ENCODE measurements at regions not wholly inside any gene's neighbourhood (a gene's known extent, or its start where the extent isn't known, plus 50 kb on each side); places are given as distances from the start of the nearest gene placed in this dataset.

DNA sequence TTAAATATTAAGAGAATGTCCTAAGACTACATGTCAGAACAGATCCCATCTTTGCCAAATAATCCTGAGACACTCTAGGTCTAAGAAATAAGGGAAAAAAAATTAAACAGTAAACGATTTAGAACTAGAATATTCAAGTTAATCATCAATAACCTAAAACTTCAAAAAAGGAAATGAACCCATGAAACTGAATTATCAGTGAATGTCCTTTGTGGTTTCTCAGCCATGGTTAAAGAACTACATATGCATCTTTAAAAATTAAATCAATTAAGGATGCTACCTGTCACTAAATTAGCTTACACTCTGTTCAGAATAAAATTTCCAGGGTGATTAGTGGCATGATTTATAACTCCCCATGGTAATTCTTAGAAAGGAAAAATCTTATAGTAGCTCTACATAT lies 850.0 kb upstream of the C9orf72 start:
- in situ Hi-C loops (cut with MboI; ENCODE audit: low sequenced_read_pairs), result no loop called here
- H3K14ac ChIP-seq (replicated peaks; ENCODE audit: low read depth, low read length), result no peak overlapping the region
- no peaks in the 10 kb centered on the region for H3K79me1 ChIP-seq (ENCODE audit: low read depth in 1 of 2, low read length in 2 of 2)
- H2AK5ac ChIP-seq (ENCODE audit: low read depth, low read length), result no peak overlapping the region
- H3K9ac ChIP-seq (ENCODE audit: low read depth, low read length), result no peak overlapping the region
- no peak overlapping the region for H3K56ac ChIP-seq (ENCODE audit: extremely low read depth, insufficient read depth, low read length)
- H3K23ac ChIP-seq (ENCODE audit: low read depth, low read length), result no peak overlapping the region
- no peak overlapping the region for H3K27ac ChIP-seq (ENCODE audit: insufficient read depth, low read length)
- H2BK120ac ChIP-seq (ENCODE audit: low read depth, low read length), result no peak overlapping the region
- dilution Hi-C loops (cut with HindIII; ENCODE audit: low sequenced_read_pairs, unreplicated experiment), result no loop called here
- no peak overlapping the region for H4K91ac ChIP-seq (ENCODE audit: insufficient read depth, low read depth, low read length)
- no peak overlapping the region for H2BK15ac ChIP-seq (ENCODE audit: low read depth, low read length)
- H3K4me1 ChIP-seq (ENCODE audit: control insufficient read depth, insufficient read depth, low read length), result no peaks in the 10 kb centered on the region
- H3K18ac ChIP-seq (ENCODE audit: low read depth, low read length), result no peak overlapping the region
- no TSS peak for BruUV-seq (replicated peaks)
- ATAC-seq (ENCODE audit: low read depth) (no peak), DNase-seq (no peak)
- no peaks in the 10 kb centered on the region for H3K27me3 ChIP-seq (ENCODE audit: control insufficient read depth, insufficient read depth, low read length)
- intact Hi-C loops (cut with micrococcal nuclease), result no loop called here
- H4K20me1 ChIP-seq (ENCODE audit: insufficient read depth, low read length), result no peaks in the 10 kb centered on the region
- H3K4me3 ChIP-seq (ENCODE audit: insufficient read depth, low read depth, low read length), result no peak overlapping the region
- no peak overlapping the region for H4K8ac ChIP-seq (ENCODE audit: low read depth in 2 of 2, low read length in 2 of 2)
- POLR2A ChIA-PET (ENCODE audit: unreplicated experiment), result no interaction called here
- peaks cover 2% of the 10 kb centered on the region; the same call in 1 of the 2 replicates for H3K9me3 ChIP-seq (ENCODE audit: control insufficient read depth, insufficient read depth, low read length)
- H4K5ac ChIP-seq (ENCODE audit: low read depth, low read length), result no peak overlapping the region
- CTCF ChIA-PET, result no interaction called here
- no peaks in the 10 kb centered on the region for H3K36me3 ChIP-seq (ENCODE audit: control insufficient read depth, insufficient read depth, low read length)
- WGBS, 2 experiments (ENCODE audit: extremely low coverage in 2 of 2, insufficient read length in 1 of 2), result no CpG with 5 or more reads among the region's 1 CpG
- H2AK9ac ChIP-seq (replicated peaks; ENCODE audit: low read depth, low read length, poor library complexity), result no peak overlapping the region
- TF ChIP-seq, protein P1, sequence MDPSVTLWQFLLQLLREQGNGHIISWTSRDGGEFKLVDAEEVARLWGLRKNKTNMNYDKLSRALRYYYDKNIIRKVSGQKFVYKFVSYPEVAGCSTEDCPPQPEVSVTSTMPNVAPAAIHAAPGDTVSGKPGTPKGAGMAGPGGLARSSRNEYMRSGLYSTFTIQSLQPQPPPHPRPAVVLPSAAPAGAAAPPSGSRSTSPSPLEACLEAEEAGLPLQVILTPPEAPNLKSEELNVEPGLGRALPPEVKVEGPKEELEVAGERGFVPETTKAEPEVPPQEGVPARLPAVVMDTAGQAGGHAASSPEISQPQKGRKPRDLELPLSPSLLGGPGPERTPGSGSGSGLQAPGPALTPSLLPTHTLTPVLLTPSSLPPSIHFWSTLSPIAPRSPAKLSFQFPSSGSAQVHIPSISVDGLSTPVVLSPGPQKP (IDR thresholded peaks at IDR 0.05; ENCODE audit: borderline replicate concordance, low read depth, low read length), result no peak
- TF ChIP-seq CEBPB (IDR thresholded peaks at IDR 0.05; ENCODE audit: low read depth, low read length) (no peak), CHD1 (IDR thresholded peaks at IDR 0.05; ENCODE audit: low read depth, low read length) (no peak), MXI1 (IDR thresholded peaks at IDR 0.05; ENCODE audit: borderline replicate concordance, low read depth, low read length) (no peak), NFE2L2 (IDR thresholded peaks at IDR 0.05; ENCODE audit: low read depth, low read length) (no peak), MAFK (IDR thresholded peaks at IDR 0.05; ENCODE audit: low read depth, low read length) (no peak), RCOR1 (IDR thresholded peaks at IDR 0.05; ENCODE audit: insufficient replicate concordance, low read length) (no peak)
- H3K4ac ChIP-seq (ENCODE audit: low read depth, low read length), result no peak overlapping the region
- H3K9me1 ChIP-seq (ENCODE audit: insufficient read depth, low read length), result no peaks in the 10 kb centered on the region
- no peak overlapping the region for H2BK20ac ChIP-seq (ENCODE audit: low read depth, low read length)
- no peak overlapping the region for H2AFZ ChIP-seq (replicated peaks; ENCODE audit: low read length, poor library complexity)
- no peak overlapping the region for H3K4me2 ChIP-seq (ENCODE audit: low read depth, low read length)
- H2BK5ac ChIP-seq (ENCODE audit: low read depth, low read length, poor library complexity, severe bottlenecking), result no peak overlapping the region
